Endothelial cell of umbilical vein (primary cell): ENCODE measurements at regions not wholly inside any gene's neighbourhood (a gene's known extent, or its start where the extent isn't known, plus 50 kb on each side); places are given as distances from the start of the nearest gene placed in this dataset.

Source experiments
- BruUV-seq: library from RNA; stranded (reverse); fragments of 400-500 nt; replicated peaks from 2 replicates; lab custom pipeline; 2021; lab: Mats Ljungman, UMichigan
- CTCF ChIA-PET: fragments of 300-600, 350-600 bp; sonication (Branson Sonifier 250); formaldehyde crosslinking; loops from one replicate; lab custom pipeline; 2021; ENCODE audit warnings: antibody characterized with exemption, inconsistent platforms; lab: Charles Lee
- POLR2A ChIA-PET: fragments of 300-600, 350-600 bp; sonication (Branson Sonifier 250); formaldehyde crosslinking; loops from one replicate; lab custom pipeline; 2021; ENCODE audit warnings: antibody characterized with exemption, inconsistent platforms; lab: Charles Lee
- DNase-seq: peaks from one replicate; pipeline ENCODE4 v3.0.0-alpha.2; 2011; ENCODE audit warnings: low read depth, low spot score
- FAIRE-seq: peaks from 2 replicates; lab custom pipeline; 2011; peaks lifted over from hg19 to GRCh38; lab: Jason Lieb, UNC
- H2AFZ ChIP-seq: 2 replicates; pipeline ENCODE4 v1.6.0; 2012; ENCODE audit warnings: low read depth, low read length, control low read depth, inconsistent platforms
- H3K27ac ChIP-seq: 2 replicates; pipeline ENCODE4 v1.5.1; 2011; ENCODE audit warnings: low read depth, mild to moderate bottlenecking, control low read depth, low read length, moderate library complexity; ENCODE audit not compliant: insufficient read depth
- H3K27me3 ChIP-seq, 2 experiments: 2 replicates each; pipeline versions ENCODE4 v1.6.0 to v1.6.1; 2011; ENCODE audit warnings: low read length in 2 of 2, mixed read lengths in 1 of 2; ENCODE audit not compliant: control insufficient read depth in 2 of 2, insufficient read depth in 2 of 2
- H3K36me3 ChIP-seq, 2 experiments: 2 replicates in 1 of 2; 3 replicates in 1 of 2; pipeline ENCODE4 v1.5.1; 2011; ENCODE audit warnings: low read length in 2 of 2, mild to moderate bottlenecking in 1 of 2, moderate library complexity in 1 of 2; ENCODE audit not compliant: control insufficient read depth in 2 of 2, insufficient read depth in 2 of 2; ENCODE audit errors: extremely low read depth in 1 of 2
- H3K4me1 ChIP-seq: 3 replicates; pipeline ENCODE4 v1.5.1; 2011; ENCODE audit warnings: mild to moderate bottlenecking, low read length; ENCODE audit not compliant: control insufficient read depth, insufficient read depth; ENCODE audit errors: extremely low read depth
- H3K4me2 ChIP-seq: 2 replicates; pipeline ENCODE4 v1.6.1; 2011; ENCODE audit warnings: low read length, control low read depth, mixed read lengths; ENCODE audit not compliant: insufficient read depth
- H3K4me3 ChIP-seq, 3 experiments: fragments of 200-600 bp in 1 of 3; sonication (generic), shearing (Covaris generic) in 1 of 3; replicated peaks in 1 of 3; 2 replicates each; pipeline ENCODE4 v1.5.1; 2011 to 2016; ENCODE audit warnings: control low read depth in 3 of 3, low read length in 3 of 3, mild to moderate bottlenecking in 2 of 3, inconsistent platforms in 1 of 3, low read depth in 1 of 3, moderate library complexity in 1 of 3; ENCODE audit not compliant: insufficient read depth in 1 of 3
- H3K79me2 ChIP-seq: 2 replicates; pipeline ENCODE4 v1.6.0; 2012; ENCODE audit warnings: low read length, inconsistent platforms; ENCODE audit not compliant: control insufficient read depth, insufficient read depth
- H3K9ac ChIP-seq: replicated peaks from 2 replicates; pipeline ENCODE3; 2011; ENCODE audit warnings: low read length, control low read depth; ENCODE audit not compliant: insufficient read depth; ENCODE audit errors: extremely low read depth
- H3K9me1 ChIP-seq: replicated peaks from 3 replicates; pipeline ENCODE4 v1.6.0; 2011; ENCODE audit warnings: mild to moderate bottlenecking, low read length; ENCODE audit not compliant: control insufficient read depth, insufficient read depth; ENCODE audit errors: extremely low read depth
- H3K9me3 ChIP-seq: replicated peaks from 2 replicates; pipeline ENCODE4 v1.5.1; 2012; ENCODE audit warnings: low read length, inconsistent platforms; ENCODE audit not compliant: control insufficient read depth, insufficient read depth
- H4K20me1 ChIP-seq: replicated peaks from 2 replicates; pipeline ENCODE3; 2011; ENCODE audit warnings: mild to moderate bottlenecking, low read length; ENCODE audit not compliant: control insufficient read depth, insufficient read depth; ENCODE audit errors: extremely low read depth
- CTCF ChIP-seq, 2 donors: IDR thresholded peaks; 1 replicate in 1 of 2; 2 replicates in 1 of 2; pipeline ENCODE4 v1.5.1; 2011; ENCODE audit warnings: low read length in 2 of 2, mild to moderate bottlenecking in 2 of 2, moderate library complexity in 2 of 2, control low read depth in 1 of 2, inconsistent platforms in 1 of 2, low read depth in 1 of 2; ENCODE audit not compliant: insufficient read depth in 1 of 2; ENCODE audit errors: extremely low read depth in 1 of 2
- EZH2 ChIP-seq: IDR thresholded peaks from 2 replicates; pipeline ENCODE4 v1.6.1; 2012; ENCODE audit warnings: borderline replicate concordance, low read depth, mild to moderate bottlenecking, moderate library complexity, low read length, inconsistent platforms; ENCODE audit not compliant: severe bottlenecking
- FOS ChIP-seq: IDR thresholded peaks from 2 replicates; pipeline ENCODE4 v1.6.1; 2011; ENCODE audit warnings: mild to moderate bottlenecking, low read length, moderate library complexity, borderline replicate concordance; ENCODE audit not compliant: insufficient read depth
- GATA2 ChIP-seq: IDR thresholded peaks from 2 replicates; pipeline ENCODE4 v1.7.0; 2011; ENCODE audit warnings: low read depth, mild to moderate bottlenecking, moderate library complexity, mixed read lengths, low read length; ENCODE audit not compliant: insufficient read length, insufficient read depth
- JUN ChIP-seq: IDR thresholded peaks from 2 replicates; pipeline ENCODE4 v1.6.1; 2011; ENCODE audit warnings: borderline replicate concordance, low read depth; ENCODE audit not compliant: insufficient read length, insufficient read depth
- MAX ChIP-seq: IDR thresholded peaks from 2 replicates; pipeline ENCODE4 v1.6.1; 2011; ENCODE audit not compliant: insufficient read depth, insufficient read length
- MYC ChIP-seq: IDR thresholded peaks from one replicate; pipeline ENCODE4 v1.6.1; 2011; ENCODE audit warnings: mild to moderate bottlenecking, low read depth, low read length
- POLR2A ChIP-seq: IDR thresholded peaks from 2 replicates; pipeline ENCODE4 v1.6.1; 2012; ENCODE audit warnings: low read depth, mild to moderate bottlenecking, control low read depth, low read length
- POLR2AphosphoS5 ChIP-seq: IDR thresholded peaks from 2 replicates; pipeline ENCODE4 v1.6.1; 2012; ENCODE audit warnings: low read depth, mild to moderate bottlenecking, control low read depth, low read length, moderate library complexity; ENCODE audit not compliant: insufficient read depth
- dilution Hi-C: fragments of 300-500 bp; cut with MboI; formaldehyde crosslinking; loops from one replicate; pipeline ENCODE4 v1.15.0; 2019; ENCODE audit warnings: low sequenced_read_pairs; ENCODE audit not compliant: extremely low pct_ligation_motif_present
- intact Hi-C: fragments of 100-400 bp; cut with micrococcal nuclease; formaldehyde crosslinking; loops from one replicate; pipeline ENCODE4 v1.10.0; 2022

- no peaks in the 10 kb centered on the region for H3K27me3 ChIP-seq
- H3K9me3 ChIP-seq: no peaks in the 10 kb centered on the region
- H3K9ac ChIP-seq: no peak overlapping the region
- no peak overlapping the region for H3K4me2 ChIP-seq
- FAIRE-seq (no peak), DNase-seq (no peak)
- H3K4me1 ChIP-seq: no peaks in the 10 kb centered on the region
- H3K4me3 ChIP-seq: no peak overlapping the region
- H4K20me1 ChIP-seq: no peaks in the 10 kb centered on the region
- no peaks in the 10 kb centered on the region for H3K36me3 ChIP-seq
- intact Hi-C loops: no loop called here
- H3K27ac ChIP-seq: no peak overlapping the region
- no peaks in the 10 kb centered on the region for H3K79me2 ChIP-seq
- H3K9me1 ChIP-seq: no peaks in the 10 kb centered on the region
- no peak for TF ChIP-seq FOS
- TF ChIP-seq EZH2: no peak
- TF ChIP-seq POLR2AphosphoS5: no peak
- TF ChIP-seq MYC: no peak
- TF ChIP-seq MAX: no peak
- TF ChIP-seq JUN: no peak
- no peak for TF ChIP-seq GATA2
- TF ChIP-seq CTCF (IDR thresholded peaks at IDR 0.05; ENCODE audit: extremely low read depth in 1 of 2, insufficient read depth in 1 of 2, low read depth in 1 of 2, low read length in 2 of 2): no peak
- no peak for TF ChIP-seq POLR2A
- ChIA-PET POLR2A (no interaction called here), CTCF (no interaction called here)
- BruUV-seq: no TSS peak
- no peak overlapping the region for H2AFZ ChIP-seq
- dilution Hi-C loops: no loop called here
These were observed 262.8 kb downstream of the FGFR2 start for GRCh38 chr10:121335386-121335925.
